HCT116 (cell line): ENCODE measurements at regions not wholly inside any gene's neighbourhood (a gene's known extent, or its start where the extent isn't known, plus 50 kb on each side); places are given as distances from the start of the nearest gene placed in this dataset.

Experiments used
- ATAC-seq: fragments of 200-7000 bp; cut with Tn5 transposase; 2 replicates; pipeline ENCODE4 v1.9.1; 2020; ENCODE audit warnings: mild to moderate bottlenecking, moderate library complexity
- BruUV-seq: library from RNA; stranded (reverse); fragments of 400-500 nt; replicated peaks from 2 replicates; lab custom pipeline; 2021; lab: Mats Ljungman, UMichigan
- CTCF ChIA-PET: fragments of 300-600 bp; sonication (Branson Sonifier 250); formaldehyde crosslinking; loops from one replicate; lab custom pipeline; 2021; ENCODE audit warnings: antibody characterized with exemption; lab: Charles Lee
- POLR2A ChIA-PET: fragments of 300-600, 350-600 bp; sonication (Branson Sonifier 250); formaldehyde crosslinking; loops from one replicate; lab custom pipeline; 2021; ENCODE audit warnings: antibody characterized with exemption; lab: Charles Lee
- RAD21 ChIA-PET, 2 experiments: fragments of 300-600 bp; sonication (Branson Sonifier 250); formaldehyde crosslinking; loops; one replicate each; lab custom pipeline; 2023; ENCODE audit warnings: low total read pairs in 2 of 2; ENCODE audit not compliant: uncharacterized antibody in 2 of 2, unreplicated experiment in 2 of 2, low non-redundant PET in 1 of 2; lab: Charles Lee
- DNase-seq: peaks from one replicate; pipeline ENCODE4 v3.0.0-alpha.2; 2010; ENCODE audit warnings: low read depth, low spot score
- H2AFZ ChIP-seq: fragments of 200-600 bp; shearing (Covaris generic), sonication (generic); 2 replicates; pipeline ENCODE4 v1.6.1; 2017; ENCODE audit warnings: low read depth, mixed run types, mixed read lengths, antibody characterized with exemption, low read length; ENCODE audit not compliant: poor library complexity, severe bottlenecking
- H3K27ac ChIP-seq: 2 replicates; pipeline ENCODE4 v1.5.1; 2012; ENCODE audit warnings: low read depth, low read length
- H3K27me3 ChIP-seq: fragments of 200-600 bp; sonication (generic); 2 replicates; pipeline ENCODE4 v1.6.1; 2016; ENCODE audit warnings: mixed run types, low read length, mixed read lengths; ENCODE audit not compliant: insufficient read depth
- H3K36me3 ChIP-seq, 2 experiments: fragments of 200-500 bp in 1 of 2; fragments of 200-600 bp in 1 of 2; sonication (Bioruptor generic) in 1 of 2; sonication (generic) in 1 of 2; 2 replicates each; pipeline versions ENCODE4 v1.5.1 to v1.6.1; 2014 to 2016; ENCODE audit warnings: low read length in 2 of 2, inconsistent platforms in 1 of 2, mixed read lengths in 1 of 2, mixed run types in 1 of 2; ENCODE audit not compliant: insufficient read depth in 2 of 2, control insufficient read depth in 1 of 2
- H3K4me1 ChIP-seq, 2 experiments: fragments of 200-600 bp in 1 of 2; sonication (generic) in 1 of 2; 2 replicates each; pipeline versions ENCODE4 v1.5.1 to v1.6.1; 2012 to 2017; ENCODE audit warnings: low read length in 2 of 2, inconsistent platforms in 1 of 2, mild to moderate bottlenecking in 1 of 2, mixed read lengths in 1 of 2, mixed run types in 1 of 2, moderate library complexity in 1 of 2; ENCODE audit not compliant: insufficient read depth in 2 of 2, control insufficient read depth in 1 of 2
- H3K4me2 ChIP-seq: fragments of 200-600 bp; sonication (generic); 2 replicates; pipeline ENCODE4 v1.6.1; 2017; ENCODE audit warnings: mixed run types, low read length, mixed read lengths
- H3K4me3 ChIP-seq, 2 experiments: fragments of 200-600 bp in 1 of 2; sonication (generic) in 1 of 2; replicated peaks in 1 of 2; 2 replicates each; pipeline ENCODE4 v1.5.1; 2011 to 2016; ENCODE audit warnings: low read length in 2 of 2, control low read depth in 1 of 2, low read depth in 1 of 2, mild to moderate bottlenecking in 1 of 2, mixed read lengths in 1 of 2, mixed run types in 1 of 2
- H3K79me2 ChIP-seq: fragments of 200-600 bp; sonication (generic); 2 replicates; pipeline ENCODE4 v1.6.1; 2017; ENCODE audit warnings: mild to moderate bottlenecking, mixed run types, low read length, moderate library complexity, mixed read lengths; ENCODE audit not compliant: insufficient read depth
- H3K9ac ChIP-seq: fragments of 200-600 bp; sonication (generic); 2 replicates; pipeline ENCODE4 v1.6.1; 2016; ENCODE audit warnings: low read length, mixed read lengths
- H3K9me2 ChIP-seq: fragments of 200-600 bp; sonication (generic), shearing (Covaris generic); 2 replicates; pipeline ENCODE4 v1.6.1; 2017; ENCODE audit warnings: mixed run types, mild to moderate bottlenecking, moderate library complexity; ENCODE audit not compliant: insufficient read depth
- H3K9me3 ChIP-seq, 2 experiments: fragments of 200-500 bp in 1 of 2; fragments of 200-600 bp in 1 of 2; sonication (Bioruptor generic) in 1 of 2; sonication (generic) in 1 of 2; 2 replicates each; pipeline ENCODE4 v1.6.1; 2014 to 2017; ENCODE audit warnings: low read length in 2 of 2, mixed read lengths in 2 of 2, inconsistent platforms in 1 of 2, low read depth in 1 of 2, mild to moderate bottlenecking in 1 of 2, mixed run types in 1 of 2, moderate library complexity in 1 of 2; ENCODE audit not compliant: control insufficient read depth in 1 of 2, insufficient read depth in 1 of 2
- H4K20me1 ChIP-seq: fragments of 200-600 bp; sonication (generic), shearing (Covaris generic); 2 replicates; pipeline ENCODE4 v1.6.1; 2017; ENCODE audit warnings: mixed run types, mild to moderate bottlenecking, moderate library complexity; ENCODE audit not compliant: insufficient read depth
- CBX3 ChIP-seq: IDR thresholded peaks from 2 replicates; pipeline ENCODE4 v1.6.1; 2012; ENCODE audit warnings: low read depth
- CEBPB ChIP-seq: IDR thresholded peaks from 2 replicates; pipeline ENCODE4 v1.6.1; 2012; ENCODE audit warnings: low read depth
- CTCF ChIP-seq, 3 experiments: fragments of 200-600 bp in 1 of 3; sonication (generic) in 1 of 3; IDR thresholded peaks in 2 of 3; conservative IDR thresholded peaks in 1 of 3; 2 replicates each; pipeline ENCODE4 v1.5.1; 2012 to 2017; ENCODE audit warnings: low read depth in 2 of 3, low read length in 2 of 3, antibody characterized with exemption in 1 of 3, borderline replicate concordance in 1 of 3, control low read depth in 1 of 3, mild to moderate bottlenecking in 1 of 3, mixed read lengths in 1 of 3, mixed run types in 1 of 3, moderate library complexity in 1 of 3; ENCODE audit not compliant: insufficient read depth in 1 of 3
- EGR1 ChIP-seq: IDR thresholded peaks from 2 replicates; pipeline ENCODE4 v1.6.1; 2012; ENCODE audit warnings: low read depth
- EZH2 ChIP-seq: fragments of 200-600 bp; sonication (generic); IDR thresholded peaks from 2 replicates; pipeline ENCODE4 v1.6.1; 2017; ENCODE audit warnings: antibody characterized with exemption, mixed run types
- EZH2phosphoT487 ChIP-seq: fragments of 200-600 bp; IDR thresholded peaks from 2 replicates; pipeline ENCODE4 v1.6.1; 2018; ENCODE audit warnings: antibody characterized with exemption, borderline replicate concordance
- FOSL1 ChIP-seq: IDR thresholded peaks from 2 replicates; pipeline ENCODE4 v1.6.1; 2012; ENCODE audit warnings: low read depth
- POLR2A ChIP-seq: IDR thresholded peaks from 2 replicates; pipeline ENCODE4 v1.7.0; 2011; ENCODE audit warnings: borderline replicate concordance; ENCODE audit not compliant: insufficient read depth, insufficient read length; ENCODE audit errors: extremely low read depth
- POLR2AphosphoS5 ChIP-seq: IDR thresholded peaks from 2 replicates; pipeline ENCODE4 v1.6.1; 2011; ENCODE audit warnings: mild to moderate bottlenecking, low read depth, low read length, moderate library complexity
- RAD21 ChIP-seq: IDR thresholded peaks from 2 replicates; pipeline ENCODE4 v1.6.1; 2012; ENCODE audit warnings: low read depth, mild to moderate bottlenecking
- SIN3A ChIP-seq: IDR thresholded peaks from 2 replicates; pipeline ENCODE4 v1.6.1; 2012; ENCODE audit warnings: low read depth
- SP1 ChIP-seq: IDR thresholded peaks from 2 replicates; pipeline ENCODE4 v1.6.1; 2012; ENCODE audit warnings: low read depth
- YY1 ChIP-seq: IDR thresholded peaks from 2 replicates; pipeline ENCODE4 v1.6.1; 2011; ENCODE audit warnings: low read length, low read depth, moderate library complexity, mild to moderate bottlenecking; ENCODE audit not compliant: insufficient replicate concordance; ENCODE audit errors: extremely low read depth
- ZFX ChIP-seq: fragments of 450-650 bp; IDR thresholded peaks from 2 replicates; pipeline ENCODE4 v1.6.1; 2017
- ZNF274 ChIP-seq: fragments of 200-500 bp; sonication (Bioruptor generic); IDR thresholded peaks from 2 replicates; pipeline ENCODE4 v1.6.1; 2014; ENCODE audit warnings: mild to moderate bottlenecking, low read depth, low read length, inconsistent platforms
- intact Hi-C: fragments of 100-400 bp; cut with micrococcal nuclease; formaldehyde crosslinking; loops from 2 replicates; pipeline ENCODE4 v1.10.0; 2022
- TF ChIP-seq, protein P1 (sequence below): IDR thresholded peaks from 2 replicates; pipeline ENCODE4 v1.6.1; 2012; ENCODE audit warnings: low read depth

DNA sequence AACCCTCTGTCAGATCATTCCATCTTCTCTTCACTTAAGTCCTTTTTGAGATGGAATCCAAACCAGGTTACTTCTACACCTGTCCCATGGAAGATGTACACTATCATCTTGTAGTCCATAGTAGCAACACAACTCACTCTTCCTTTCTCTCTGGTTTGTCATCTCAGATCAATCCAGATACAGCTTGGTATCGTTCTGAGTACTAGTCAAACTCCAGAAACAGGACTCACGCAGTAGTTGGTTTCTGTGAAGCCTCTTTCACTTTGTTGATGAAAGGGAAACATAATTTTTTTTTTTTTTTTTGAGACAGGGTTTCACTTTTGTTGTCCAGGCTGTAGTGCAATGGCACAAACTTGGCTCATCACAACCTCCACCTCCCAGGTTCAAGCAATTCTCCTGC is 484.0 kb downstream of the PRDM9 start:
- ChIA-PET RAD21 (no interaction called here), POLR2A (no interaction called here), CTCF (no interaction called here)
- no TSS peak for BruUV-seq
- H3K4me3 ChIP-seq, result no peak overlapping the region
- H3K9me2 ChIP-seq, result no peaks in the 10 kb centered on the region
- peaks cover 4 to 13% of the 10 kb centered on the region in 2 experiments; a peak in 2 of 4 replicates for H3K9me3 ChIP-seq
- DNase-seq (no peak), ATAC-seq (no peak)
- no peak for TF ChIP-seq ZFX
- TF ChIP-seq FOSL1, result no peak
- TF ChIP-seq POLR2A, result no peak
- TF ChIP-seq SP1, result no peak
- no peak for TF ChIP-seq EGR1
- no peak for TF ChIP-seq EZH2
- TF ChIP-seq RAD21, result no peak
- TF ChIP-seq CTCF (IDR thresholded peaks at IDR 0.05 in 2 of 3, conservative IDR thresholded peaks at IDR 0.05 in 1 of 3; ENCODE audit: borderline replicate concordance in 1 of 3, insufficient read depth in 1 of 3, low read depth in 2 of 3, low read length in 2 of 3), result no peak
- intact Hi-C loops, result no loop called here
- H3K27ac ChIP-seq, result no peak overlapping the region
- H3K4me1 ChIP-seq, result no peaks in the 10 kb centered on the region
- H3K36me3 ChIP-seq, result no peaks in the 10 kb centered on the region
- no peak overlapping the region for H3K9ac ChIP-seq
- H3K4me2 ChIP-seq, result no peak overlapping the region
- no peaks in the 10 kb centered on the region for H3K27me3 ChIP-seq
- H3K79me2 ChIP-seq, result no peaks in the 10 kb centered on the region
- no peak overlapping the region for H2AFZ ChIP-seq
- H4K20me1 ChIP-seq, result no peaks in the 10 kb centered on the region

- no peaks in the 10 kb centered on the region for H4K20me1 ChIP-seq
- no peak overlapping the region for H3K27ac ChIP-seq
- DNase-seq (no peak), ATAC-seq (no peak)
- ChIA-PET RAD21 (no interaction called here), POLR2A (no interaction called here), CTCF (no interaction called here)
- BruUV-seq, result no TSS peak
- H3K4me1 ChIP-seq, result no peaks in the 10 kb centered on the region
- H3K36me3 ChIP-seq, result no peaks in the 10 kb centered on the region
- no peak overlapping the region for H3K4me3 ChIP-seq
- no peaks in the 10 kb centered on the region for H3K9me2 ChIP-seq
- H3K27me3 ChIP-seq, result no peaks in the 10 kb centered on the region
- no peak overlapping the region for H3K4me2 ChIP-seq
- H3K79me2 ChIP-seq, result no peaks in the 10 kb centered on the region
- H3K9me3 ChIP-seq, result peaks cover 4 to 25% of the 10 kb centered on the region in 2 experiments; a peak in 2 of 4 replicates
- H3K9ac ChIP-seq, result no peak overlapping the region
- intact Hi-C loops, result no loop called here
- no peak overlapping the region for H2AFZ ChIP-seq
- no peak for TF ChIP-seq POLR2AphosphoS5
- no peak for TF ChIP-seq ZNF274
- TF ChIP-seq EGR1, result no peak
- no peak for TF ChIP-seq YY1
- no peak for TF ChIP-seq SP1
- TF ChIP-seq SIN3A, result no peak
- no peak for TF ChIP-seq CBX3
- no peak for TF ChIP-seq CEBPB
- TF ChIP-seq, protein P1, sequence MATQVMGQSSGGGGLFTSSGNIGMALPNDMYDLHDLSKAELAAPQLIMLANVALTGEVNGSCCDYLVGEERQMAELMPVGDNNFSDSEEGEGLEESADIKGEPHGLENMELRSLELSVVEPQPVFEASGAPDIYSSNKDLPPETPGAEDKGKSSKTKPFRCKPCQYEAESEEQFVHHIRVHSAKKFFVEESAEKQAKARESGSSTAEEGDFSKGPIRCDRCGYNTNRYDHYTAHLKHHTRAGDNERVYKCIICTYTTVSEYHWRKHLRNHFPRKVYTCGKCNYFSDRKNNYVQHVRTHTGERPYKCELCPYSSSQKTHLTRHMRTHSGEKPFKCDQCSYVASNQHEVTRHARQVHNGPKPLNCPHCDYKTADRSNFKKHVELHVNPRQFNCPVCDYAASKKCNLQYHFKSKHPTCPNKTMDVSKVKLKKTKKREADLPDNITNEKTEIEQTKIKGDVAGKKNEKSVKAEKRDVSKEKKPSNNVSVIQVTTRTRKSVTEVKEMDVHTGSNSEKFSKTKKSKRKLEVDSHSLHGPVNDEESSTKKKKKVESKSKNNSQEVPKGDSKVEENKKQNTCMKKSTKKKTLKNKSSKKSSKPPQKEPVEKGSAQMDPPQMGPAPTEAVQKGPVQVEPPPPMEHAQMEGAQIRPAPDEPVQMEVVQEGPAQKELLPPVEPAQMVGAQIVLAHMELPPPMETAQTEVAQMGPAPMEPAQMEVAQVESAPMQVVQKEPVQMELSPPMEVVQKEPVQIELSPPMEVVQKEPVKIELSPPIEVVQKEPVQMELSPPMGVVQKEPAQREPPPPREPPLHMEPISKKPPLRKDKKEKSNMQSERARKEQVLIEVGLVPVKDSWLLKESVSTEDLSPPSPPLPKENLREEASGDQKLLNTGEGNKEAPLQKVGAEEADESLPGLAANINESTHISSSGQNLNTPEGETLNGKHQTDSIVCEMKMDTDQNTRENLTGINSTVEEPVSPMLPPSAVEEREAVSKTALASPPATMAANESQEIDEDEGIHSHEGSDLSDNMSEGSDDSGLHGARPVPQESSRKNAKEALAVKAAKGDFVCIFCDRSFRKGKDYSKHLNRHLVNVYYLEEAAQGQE, result no peak
- TF ChIP-seq EZH2phosphoT487, result no peak
Observed at GRCh38 chr5:23994581-23995370, 487.4 kb downstream of the PRDM9 start.
